ENCODE measurements at regions not wholly inside any gene's neighbourhood (a gene's known extent, or its start where the extent isn't known, plus 50 kb on each side); places are given as distances from the start of the nearest gene placed in this dataset.

DNA sequence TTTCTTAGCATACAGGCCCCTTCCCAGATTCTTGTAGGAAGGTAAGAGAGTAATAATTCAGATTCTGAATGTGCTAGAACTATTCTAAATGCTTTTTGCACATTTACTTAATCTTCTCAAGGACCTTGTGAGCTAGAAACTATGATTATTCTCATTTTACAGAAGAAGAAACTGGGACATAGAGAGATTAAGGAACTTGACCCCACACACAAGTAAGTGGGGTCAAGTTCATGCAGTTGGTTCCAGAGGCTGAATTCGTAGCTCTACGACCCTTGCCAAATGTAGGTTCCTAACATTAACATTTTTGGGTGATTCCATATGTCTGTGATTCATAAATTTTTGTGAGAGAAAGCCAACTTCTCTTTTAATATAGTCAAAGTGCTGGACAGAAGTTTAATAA is 238.1 kb downstream of the LACC1 start:
- Histone ChIP-seq H3K27me3 (ENCODE audit: control insufficient read depth, insufficient read depth, low read length) (no peaks in the 10 kb centered on the region), H3K27ac (ENCODE audit: insufficient read depth, low read length) (no peak overlapping the region), H2AFZ (ENCODE audit: low read length) (peak overlapping the region; percentile 0), H3K9me3 (ENCODE audit: control insufficient read depth, insufficient read depth, low read depth, low read length) (no peaks in the 10 kb centered on the region), H3K4me3 (replicated peaks in 1 of 4; ENCODE audit: control extremely low read depth in 1 of 4, insufficient read depth in 1 of 4, low read depth in 3 of 4, low read length in 4 of 4) (no peak overlapping the region), H3K79me2 (ENCODE audit: control insufficient read depth, insufficient read depth, low read length) (no peaks in the 10 kb centered on the region), H3K4me1 (ENCODE audit: control insufficient read depth, extremely low read depth, insufficient read depth, low read length) (no peaks in the 10 kb centered on the region), H3K9ac (ENCODE audit: insufficient read depth, low read length) (no peak overlapping the region), H3K36me3 (ENCODE audit: control insufficient read depth, insufficient read depth, low read length) (no peaks in the 10 kb centered on the region), H3K4me2 (ENCODE audit: extremely low read depth, insufficient read depth, low read length) (no peak overlapping the region), H4K20me1 (ENCODE audit: control insufficient read depth, extremely low read depth, insufficient read depth, low read length) (no peaks in the 10 kb centered on the region)
- no peak for DNase-seq (ENCODE audit: low read depth in 2 of 2)
- no peak for TF ChIP-seq EZH2 (IDR thresholded peaks at IDR 0.05; ENCODE audit: low read length, missing control alignments)
- no peak for TF ChIP-seq CTCF (conservative IDR thresholded peaks at IDR 0.05 in 1 of 2, IDR thresholded peaks at IDR 0.05 in 1 of 2; ENCODE audit: low read depth in 1 of 2, low read length in 2 of 2)

GRCh38 chr13:44118881-44119280 is 239.2 kb downstream of the LACC1 start:
- Histone ChIP-seq H3K4me1 (ENCODE audit: control insufficient read depth, extremely low read depth, insufficient read depth, low read length) (no peaks in the 10 kb centered on the region), H3K9ac (ENCODE audit: insufficient read depth, low read length) (no peak overlapping the region), H3K79me2 (ENCODE audit: control insufficient read depth, insufficient read depth, low read length) (no peaks in the 10 kb centered on the region), H3K27ac (ENCODE audit: insufficient read depth, low read length) (no peak overlapping the region), H4K20me1 (ENCODE audit: control insufficient read depth, extremely low read depth, insufficient read depth, low read length) (no peaks in the 10 kb centered on the region), H3K9me3 (ENCODE audit: control insufficient read depth, insufficient read depth, low read depth, low read length) (no peaks in the 10 kb centered on the region), H3K27me3 (ENCODE audit: control insufficient read depth, insufficient read depth, low read length) (no peaks in the 10 kb centered on the region), H2AFZ (ENCODE audit: low read length) (no peak overlapping the region), H3K36me3 (ENCODE audit: control insufficient read depth, insufficient read depth, low read length) (no peaks in the 10 kb centered on the region), H3K4me2 (ENCODE audit: extremely low read depth, insufficient read depth, low read length) (no peak overlapping the region), H3K4me3 (replicated peaks in 1 of 4; ENCODE audit: control extremely low read depth in 1 of 4, insufficient read depth in 1 of 4, low read depth in 3 of 4, low read length in 4 of 4) (no peak overlapping the region)
- TF ChIP-seq CTCF (conservative IDR thresholded peaks at IDR 0.05 in 1 of 2, IDR thresholded peaks at IDR 0.05 in 1 of 2; ENCODE audit: low read depth in 1 of 2, low read length in 2 of 2) (no peak), EZH2 (IDR thresholded peaks at IDR 0.05; ENCODE audit: low read length, missing control alignments) (no peak)
- DNase-seq (ENCODE audit: low read depth in 2 of 2), result no peak

DNA sequence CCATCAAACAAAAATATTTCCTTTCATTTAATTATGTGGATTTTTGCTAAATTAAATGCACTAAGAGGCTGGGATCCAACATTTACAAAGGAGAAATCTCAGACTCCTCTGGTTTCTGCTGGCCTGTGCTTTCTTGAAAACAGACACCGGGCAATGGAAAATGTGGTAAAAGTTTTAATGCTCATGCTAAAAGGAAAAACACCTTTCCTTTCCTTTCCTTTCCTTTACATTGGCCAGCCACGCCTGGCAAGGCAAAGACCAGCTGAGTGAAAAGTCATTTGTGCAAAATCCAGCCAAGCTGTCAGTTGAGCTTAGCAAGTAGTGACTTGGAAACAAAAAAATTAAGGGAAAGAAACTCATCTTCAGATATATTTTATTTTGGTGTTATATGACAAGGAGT is 240.3 kb downstream of the LACC1 start:
- Histone ChIP-seq H3K9ac (ENCODE audit: insufficient read depth, low read length) (no peak overlapping the region), H3K79me2 (ENCODE audit: control insufficient read depth, insufficient read depth, low read length) (no peaks in the 10 kb centered on the region), H3K4me3 (replicated peaks in 1 of 4; ENCODE audit: control extremely low read depth in 1 of 4, insufficient read depth in 1 of 4, low read depth in 3 of 4, low read length in 4 of 4) (no peak overlapping the region), H2AFZ (ENCODE audit: low read length) (no peak overlapping the region), H3K4me2 (ENCODE audit: extremely low read depth, insufficient read depth, low read length) (no peak overlapping the region), H3K27ac (ENCODE audit: insufficient read depth, low read length) (no peak overlapping the region), H3K36me3 (ENCODE audit: control insufficient read depth, insufficient read depth, low read length) (no peaks in the 10 kb centered on the region), H3K9me3 (ENCODE audit: control insufficient read depth, insufficient read depth, low read depth, low read length) (no peaks in the 10 kb centered on the region), H3K27me3 (ENCODE audit: control insufficient read depth, insufficient read depth, low read length) (no peaks in the 10 kb centered on the region), H4K20me1 (ENCODE audit: control insufficient read depth, extremely low read depth, insufficient read depth, low read length) (no peaks in the 10 kb centered on the region), H3K4me1 (ENCODE audit: control insufficient read depth, extremely low read depth, insufficient read depth, low read length) (no peaks in the 10 kb centered on the region)
- DNase-seq (ENCODE audit: low read depth in 2 of 2), result no peak
- TF ChIP-seq EZH2 (IDR thresholded peaks at IDR 0.05; ENCODE audit: low read length, missing control alignments) (no peak), CTCF (conservative IDR thresholded peaks at IDR 0.05 in 1 of 2, IDR thresholded peaks at IDR 0.05 in 1 of 2; ENCODE audit: low read depth in 1 of 2, low read length in 2 of 2) (no peak)

Measured in fibroblast of lung (primary cell).